CD14-positive monocyte (primary cell): ENCODE measurements at regions not wholly inside any gene's neighbourhood (a gene's known extent, or its start where the extent isn't known, plus 50 kb on each side); places are given as distances from the start of the nearest gene placed in this dataset.

ENCODE experiments used
- DNase-seq, 3 donors: peaks; one replicate each; pipeline ENCODE4 v3.0.0-alpha.2; 2011 to 2022
- H2AFZ ChIP-seq: 2 replicates; pipeline ENCODE4 v1.6.0; 2012; ENCODE audit warnings: mild to moderate bottlenecking, low read depth, low read length, inconsistent platforms; ENCODE audit not compliant: insufficient read depth, poor library complexity, severe bottlenecking
- H3K27ac ChIP-seq, 2 donors: 1 replicate in 1 of 2; 2 replicates in 1 of 2; pipeline ENCODE4 v1.5.1; 2012 to 2013; ENCODE audit warnings: low read length in 2 of 2, control low read depth in 1 of 2, inconsistent platforms in 1 of 2, low read depth in 1 of 2, mild to moderate bottlenecking in 1 of 2
- H3K27me3 ChIP-seq, 2 donors: one replicate each; pipeline versions ENCODE4 v1.6.0 to v1.6.1; 2011 to 2013; ENCODE audit warnings: low read length in 2 of 2; ENCODE audit not compliant: control insufficient read depth in 2 of 2, insufficient read depth in 2 of 2
- H3K36me3 ChIP-seq, 2 donors: replicated peaks in 1 of 2; 1 replicate in 1 of 2; 2 replicates in 1 of 2; pipeline versions ENCODE4 v1.5.1 to v1.6.1; 2012 to 2013; ENCODE audit warnings: low read length in 2 of 2, control low read depth in 1 of 2, inconsistent platforms in 1 of 2, mild to moderate bottlenecking in 1 of 2; ENCODE audit not compliant: insufficient read depth in 2 of 2, control insufficient read depth in 1 of 2
- H3K4me1 ChIP-seq, 2 donors: 1 replicate in 1 of 2; 2 replicates in 1 of 2; pipeline versions ENCODE4 v1.5.1 to v1.6.1; 2012 to 2013; ENCODE audit warnings: low read length in 2 of 2, control low read depth in 1 of 2, inconsistent platforms in 1 of 2, mild to moderate bottlenecking in 1 of 2, moderate library complexity in 1 of 2; ENCODE audit not compliant: insufficient read depth in 2 of 2, control insufficient read depth in 1 of 2
- H3K4me2 ChIP-seq: replicated peaks from 2 replicates; pipeline ENCODE3; 2012; ENCODE audit warnings: low read length, moderate library complexity, mild to moderate bottlenecking; ENCODE audit not compliant: poor library complexity, severe bottlenecking; ENCODE audit errors: extremely low read depth
- H3K4me3 ChIP-seq, 3 experiments: fragments of 200-600 bp in 1 of 3; sonication (generic) in 1 of 3; replicated peaks in 1 of 3; 1 replicate in 2 of 3; 2 replicates in 1 of 3; pipeline ENCODE4 v1.5.1; 2011 to 2013; ENCODE audit warnings: low read length in 3 of 3, mild to moderate bottlenecking in 3 of 3, control low read depth in 2 of 3, low read depth in 2 of 3, inconsistent platforms in 1 of 3, moderate library complexity in 1 of 3
- H3K79me2 ChIP-seq: 2 replicates; pipeline ENCODE4 v1.6.0; 2012; ENCODE audit warnings: mild to moderate bottlenecking, control low read depth, inconsistent platforms, low read length, moderate library complexity; ENCODE audit not compliant: insufficient read depth
- H3K9ac ChIP-seq: 2 replicates; pipeline ENCODE4 v1.6.0; 2017; ENCODE audit warnings: low read length, mild to moderate bottlenecking; ENCODE audit not compliant: insufficient read depth, poor library complexity, severe bottlenecking
- H3K9me3 ChIP-seq, 2 donors: replicated peaks in 1 of 2; 1 replicate in 1 of 2; 2 replicates in 1 of 2; pipeline versions ENCODE4 v1.5.1 to v1.6.1; 2012 to 2013; ENCODE audit warnings: low read length in 2 of 2, control low read depth in 1 of 2; ENCODE audit not compliant: control insufficient read depth in 1 of 2, insufficient read depth in 1 of 2
- H4K20me1 ChIP-seq: 2 replicates; pipeline ENCODE4 v1.6.0; 2012; ENCODE audit warnings: mild to moderate bottlenecking, low read length, control low read depth, moderate library complexity; ENCODE audit not compliant: insufficient read depth
- H3K27ac Mint-ChIP-seq, 7 donors: one replicate each; pipeline ENCODE4 v1.8.0; 2020; ENCODE audit warnings: mild to moderate bottlenecking in 7 of 7, mixed read lengths in 7 of 7, moderate library complexity in 6 of 7, inconsistent platforms in 2 of 7
- H3K27me3 Mint-ChIP-seq, 3 donors: one replicate each; pipeline ENCODE4 v1.8.0; 2021 to 2022; ENCODE audit warnings: low read depth in 3 of 3, mild to moderate bottlenecking in 3 of 3, mixed read lengths in 3 of 3, moderate library complexity in 3 of 3, inconsistent platforms in 1 of 3
- H3K36me3 Mint-ChIP-seq, 2 donors: one replicate each; pipeline ENCODE4 v1.8.0; 2020; ENCODE audit warnings: mixed read lengths in 2 of 2, inconsistent platforms in 1 of 2, mild to moderate bottlenecking in 1 of 2
- H3K4me1 Mint-ChIP-seq: one replicate; pipeline ENCODE4 v1.8.0; 2020; ENCODE audit warnings: mild to moderate bottlenecking, mixed read lengths
- H3K4me3 Mint-ChIP-seq, 2 donors: one replicate each; pipeline ENCODE4 v1.8.0; 2020; ENCODE audit warnings: mild to moderate bottlenecking in 2 of 2, mixed read lengths in 2 of 2, moderate library complexity in 1 of 2
- H3K9me3 Mint-ChIP-seq, 7 donors: one replicate each; pipeline ENCODE4 v1.8.0; 2020 to 2022; ENCODE audit warnings: mixed read lengths in 7 of 7, mild to moderate bottlenecking in 6 of 7, moderate library complexity in 6 of 7, inconsistent platforms in 2 of 7
- CTCF ChIP-seq: fragments of 200-600 bp; IDR thresholded peaks from one replicate; pipeline ENCODE4 v1.8.0; 2022; ENCODE audit warnings: antibody characterized with exemption, mild to moderate bottlenecking
- whole genome bisulfite sequencing: methylation state at CpG from one replicate; pipeline ENCODE4 v1.1.5; 2013; ENCODE audit warnings: missing lambda C conversion rate; ENCODE audit not compliant: insufficient coverage; 5-methylcytosine and 5-hydroxymethylcytosine counted together
- intact Hi-C, 2 donors: fragments of 100-400 bp; cut with micrococcal nuclease; formaldehyde crosslinking; loops; one replicate each; pipeline versions ENCODE4 v1.15.0 to v1.15.1; 2023

DNA sequence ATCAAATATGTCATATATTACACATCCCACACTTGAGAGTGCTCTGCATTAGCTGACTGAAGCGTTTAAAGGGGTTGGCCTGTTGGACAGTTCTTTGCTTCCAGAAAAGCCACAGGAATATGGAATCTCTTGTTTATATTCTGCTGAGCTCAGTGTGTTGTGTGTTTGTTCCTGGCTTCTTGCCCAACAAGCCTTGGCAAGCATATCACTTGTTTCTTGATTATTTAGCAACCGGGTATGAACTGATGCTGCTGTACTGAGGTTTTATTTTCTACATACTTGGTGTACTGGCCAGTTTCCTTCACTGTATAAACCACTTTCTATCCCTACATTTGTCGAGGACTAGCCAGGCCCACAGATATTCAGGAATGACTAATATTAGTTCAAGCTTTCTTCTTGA, 378.9 kb downstream of the KCTD16 start:
- Histone ChIP-seq H3K4me1 (no peaks in the 10 kb centered on the region), H4K20me1 (no peaks in the 10 kb centered on the region), H3K79me2 (no peaks in the 10 kb centered on the region), H2AFZ (no peak overlapping the region), H3K27ac (no peak overlapping the region), H3K9ac (no peak overlapping the region), H3K27me3 (no peaks in the 10 kb centered on the region), H3K36me3 (no peaks in the 10 kb centered on the region), H3K9me3 (no peaks in the 10 kb centered on the region), H3K4me3 (no peak overlapping the region), H3K4me2 (no peak overlapping the region)
- H3K4me3 Mint-ChIP-seq = no peak overlapping the region
- H3K4me1 Mint-ChIP-seq = no peaks in the 10 kb centered on the region
- H3K27ac Mint-ChIP-seq = no peak overlapping the region
- TF ChIP-seq CTCF = no peak
- no peaks in the 10 kb centered on the region for H3K27me3 Mint-ChIP-seq
- H3K9me3 Mint-ChIP-seq = peaks cover 0 to 7% (median 1%) of the 10 kb centered on the region in 7 donors
- WGBS = 100% methylated on average over 1 of the region's 3 CpGs
- no peak for DNase-seq
- H3K36me3 Mint-ChIP-seq = no peaks in the 10 kb centered on the region
- intact Hi-C loops = no loop called here

GRCh38 chr5:144548936-144549335, 378.3 kb downstream of the KCTD16 start:
- Histone ChIP-seq H3K36me3 (no peaks in the 10 kb centered on the region), H3K9me3 (no peaks in the 10 kb centered on the region), H3K4me3 (no peak overlapping the region), H3K4me2 (no peak overlapping the region), H4K20me1 (no peaks in the 10 kb centered on the region), H3K9ac (no peak overlapping the region), H2AFZ (no peak overlapping the region), H3K4me1 (no peaks in the 10 kb centered on the region), H3K79me2 (no peaks in the 10 kb centered on the region), H3K27ac (no peak overlapping the region), H3K27me3 (no peaks in the 10 kb centered on the region)
- H3K27me3 Mint-ChIP-seq = no peaks in the 10 kb centered on the region
- WGBS = 100% methylated on average over 1 of the region's 2 CpGs
- H3K4me3 Mint-ChIP-seq = no peak overlapping the region
- H3K4me1 Mint-ChIP-seq = no peaks in the 10 kb centered on the region
- no peaks in the 10 kb centered on the region for H3K36me3 Mint-ChIP-seq
- peaks cover 0 to 6% (median 1%) of the 10 kb centered on the region in 7 donors for H3K9me3 Mint-ChIP-seq
- no peak for DNase-seq
- no peak overlapping the region for H3K27ac Mint-ChIP-seq
- intact Hi-C loops = no loop called here
- no peak for TF ChIP-seq CTCF
